Stimulated activated CD4-positive, alpha-beta T cell treated with anti-CD3 and anti-CD28 coated beads, Interleukin-4, amount 100 ng/mL, for 4 hours (primary cell): ENCODE measurements at regions not wholly inside any gene's neighbourhood (a gene's known extent, or its start where the extent isn't known, plus 50 kb on each side); places are given as distances from the start of the nearest gene placed in this dataset.

Experiments
- DNase-seq, 2 experiments: peaks; one replicate each; pipeline ENCODE4 v3.0.0-alpha.2; 2020

GRCh38 chr4:130092187-130093015 is 996.4 kb downstream of the C4orf33 start:
- DNase-seq, result no peak

- DNase-seq, result no peak
Measured at GRCh38 chr4:130099105-130099504, 1003.2 kb downstream of the C4orf33 start.

- no peak for DNase-seq
Measured at GRCh38 chr4:130110189-130110588, 1014.2 kb downstream of the C4orf33 start.

GRCh38 chr4:130110770-130111169 is 1014.8 kb downstream of the C4orf33 start:
- DNase-seq, result no peak

GRCh38 chr4:130124066-130124465 is 1028.1 kb downstream of the C4orf33 start:
- no peak for DNase-seq

GRCh38 chr4:130125467-130125866 is 1029.5 kb downstream of the C4orf33 start:
- no peak for DNase-seq

- no peak for DNase-seq
Measured at GRCh38 chr4:130127297-130127696, 1031.3 kb downstream of the C4orf33 start.

GRCh38 chr4:130131536-130131935 is 1035.6 kb downstream of the C4orf33 start:
- DNase-seq, result no peak

- no peak for DNase-seq
Measured at GRCh38 chr4:130141651-130142050, 1045.7 kb downstream of the C4orf33 start.

GRCh38 chr4:130143656-130144055 is 1047.7 kb downstream of the C4orf33 start:
- DNase-seq, result no peak

GRCh38 chr4:130146773-130147172 is 1050.8 kb downstream of the C4orf33 start:
- DNase-seq, result no peak

GRCh38 chr4:130147641-130148040 is 1051.7 kb downstream of the C4orf33 start:
- DNase-seq, result no peak

- no peak for DNase-seq
Measured at GRCh38 chr4:130154901-130155300, 1058.9 kb downstream of the C4orf33 start.

- DNase-seq, result no peak
Measured at GRCh38 chr4:130163701-130164100, 1067.7 kb downstream of the C4orf33 start.

- DNase-seq, result no peak
Measured at GRCh38 chr4:130165381-130165780, 1069.4 kb downstream of the C4orf33 start.

GRCh38 chr4:130172156-130172555 is 1076.2 kb downstream of the C4orf33 start:
- DNase-seq, result no peak

GRCh38 chr4:130178106-130178505 is 1082.2 kb downstream of the C4orf33 start:
- DNase-seq, result no peak

- no peak for DNase-seq
Measured at GRCh38 chr4:130183096-130183495, 1087.1 kb downstream of the C4orf33 start.

- DNase-seq, result no peak
Measured at GRCh38 chr4:130183766-130184165, 1087.8 kb downstream of the C4orf33 start.

GRCh38 chr4:130185123-130185522 is 1089.2 kb downstream of the C4orf33 start:
- no peak for DNase-seq

GRCh38 chr4:130186931-130187330 is 1091.0 kb downstream of the C4orf33 start:
- no peak for DNase-seq

- DNase-seq, result no peak
Measured at GRCh38 chr4:130187587-130187986, 1091.6 kb downstream of the C4orf33 start.

- DNase-seq, result no peak
Measured at GRCh38 chr4:130192787-130193186, 1096.8 kb downstream of the C4orf33 start.

GRCh38 chr4:130197946-130198345 is 1102.0 kb downstream of the C4orf33 start:
- DNase-seq, result no peak

GRCh38 chr4:130203571-130203970 is 1107.6 kb downstream of the C4orf33 start:
- no peak for DNase-seq
